Testis (tissue), 2 donors: ENCODE measurements at regions not wholly inside any gene's neighbourhood (a gene's known extent, or its start where the extent isn't known, plus 50 kb on each side); places are given as distances from the start of the nearest gene placed in this dataset.

Experiments used
- DNase-seq: peaks from one replicate; pipeline ENCODE4 v3.0.0-alpha.2; 2019
- H3K27ac ChIP-seq, 2 donors: fragments of 200-600 bp; sonication (generic); one replicate each; pipeline ENCODE4 v1.5.1; 2019
- H3K27me3 ChIP-seq: fragments of 200-600 bp; sonication (generic); one replicate; pipeline ENCODE4 v1.5.1; 2019
- H3K36me3 ChIP-seq: fragments of 200-600 bp; sonication (generic); one replicate; pipeline ENCODE4 v1.5.1; 2017; ENCODE audit warnings: low read depth; ENCODE audit errors: missing control alignments
- H3K4me1 ChIP-seq: fragments of 200-600 bp; sonication (generic); one replicate; pipeline ENCODE4 v1.5.1; 2019
- H3K4me3 ChIP-seq, 2 donors: fragments of 200-600 bp; sonication (generic); one replicate each; pipeline ENCODE4 v1.5.1; 2017 to 2019
- H3K9me3 ChIP-seq: fragments of 200-600 bp; sonication (generic); one replicate; pipeline ENCODE4 v1.5.1; 2017
- CTCF ChIP-seq, 3 experiments: fragments of 450-650 bp in 2 of 3; fragments of 200-600 bp in 1 of 3; sonication (generic) in 1 of 3; IDR thresholded peaks; one replicate each; pipeline ENCODE4 v1.5.1; 2016 to 2019; ENCODE audit warnings: antibody characterized with exemption in 3 of 3, mild to moderate bottlenecking in 2 of 3, moderate library complexity in 1 of 3
- POLR2A ChIP-seq: fragments of 450-650 bp; IDR thresholded peaks from one replicate; pipeline ENCODE4 v1.6.1; 2017; ENCODE audit warnings: antibody characterized with exemption, mild to moderate bottlenecking, moderate library complexity
- WGBS, 2 donors: methylation state at CpG; one replicate each; pipeline ENCODE4 v1.1.5; 2018; 5-methylcytosine and 5-hydroxymethylcytosine counted together
- intact Hi-C: fragments of 100-400 bp; cut with DNase I; formaldehyde crosslinking; loops from one replicate; pipeline ENCODE4 v1.15.1; 2023; ENCODE audit warnings: low total_unique reads

- TF ChIP-seq POLR2A (no peak), CTCF (IDR thresholded peaks at IDR 0.05) (no peak)
- Histone ChIP-seq H3K4me1 (no peaks in the 10 kb centered on the region), H3K27ac (no peak overlapping the region), H3K27me3 (no peaks in the 10 kb centered on the region), H3K4me3 (no peak overlapping the region), H3K36me3 (no peaks in the 10 kb centered on the region), H3K9me3 (no peaks in the 10 kb centered on the region)
- intact Hi-C loops = no loop called here
- WGBS, 2 donors = 81 to 82% methylated on average over 3 of the region's 3 CpGs
- no peak for DNase-seq
These were observed 838.1 kb downstream of the DNAJB9 start for GRCh38 chr7:109407756-109408155.

- H3K4me3 ChIP-seq = no peak overlapping the region
- H3K36me3 ChIP-seq = no peaks in the 10 kb centered on the region
- TF ChIP-seq POLR2A = no peak
- TF ChIP-seq CTCF (IDR thresholded peaks at IDR 0.05) = no peak
- no peak for DNase-seq
- WGBS, 2 donors = 88 to 89% methylated on average over 2 of the region's 2 CpGs
- no peaks in the 10 kb centered on the region for H3K9me3 ChIP-seq
- no peaks in the 10 kb centered on the region for H3K4me1 ChIP-seq
- no peak overlapping the region for H3K27ac ChIP-seq
- no peaks in the 10 kb centered on the region for H3K27me3 ChIP-seq
- intact Hi-C loops = no loop called here
These were observed 868.3 kb downstream of the DNAJB9 start for GRCh38 chr7:109437957-109438356.

GRCh38 chr7:109449760-109450159 lies 880.1 kb downstream of the DNAJB9 start:
- no peaks in the 10 kb centered on the region for H3K4me1 ChIP-seq
- 95 to 97% methylated on average over 1 of the region's 1 CpG for WGBS, 2 donors
- H3K27me3 ChIP-seq = no peaks in the 10 kb centered on the region
- H3K4me3 ChIP-seq = no peak overlapping the region
- TF ChIP-seq POLR2A (no peak), CTCF (IDR thresholded peaks at IDR 0.05) (no peak)
- no peaks in the 10 kb centered on the region for H3K36me3 ChIP-seq
- intact Hi-C loops = no loop called here
- H3K27ac ChIP-seq = no peak overlapping the region
- DNase-seq = no peak
- H3K9me3 ChIP-seq = no peaks in the 10 kb centered on the region

GRCh38 chr7:109456116-109456515 lies 886.4 kb downstream of the DNAJB9 start:
- H3K4me1 ChIP-seq = no peaks in the 10 kb centered on the region
- no peak overlapping the region for H3K4me3 ChIP-seq
- no peaks in the 10 kb centered on the region for H3K9me3 ChIP-seq
- 85 to 87% methylated on average over 3 of the region's 3 CpGs for WGBS, 2 donors
- H3K27ac ChIP-seq = no peak overlapping the region
- no peak for DNase-seq
- intact Hi-C loops = no loop called here
- TF ChIP-seq POLR2A = no peak
- no peak for TF ChIP-seq CTCF (IDR thresholded peaks at IDR 0.05)
- H3K36me3 ChIP-seq = no peaks in the 10 kb centered on the region
- no peaks in the 10 kb centered on the region for H3K27me3 ChIP-seq

GRCh38 chr7:109460296-109460695 lies 890.6 kb downstream of the DNAJB9 start:
- no peaks in the 10 kb centered on the region for H3K4me1 ChIP-seq
- no peaks in the 10 kb centered on the region for H3K9me3 ChIP-seq
- TF ChIP-seq CTCF (IDR thresholded peaks at IDR 0.05) (no peak), POLR2A (no peak)
- no peaks in the 10 kb centered on the region for H3K36me3 ChIP-seq
- H3K27ac ChIP-seq = no peak overlapping the region
- no peak overlapping the region for H3K4me3 ChIP-seq
- no peaks in the 10 kb centered on the region for H3K27me3 ChIP-seq
- DNase-seq = no peak
- WGBS, 2 donors = 91 to 94% methylated on average over 2 of the region's 2 CpGs
- intact Hi-C loops = no loop called here
